ENCODE measurements at regions not wholly inside any gene's neighbourhood (a gene's known extent, or its start where the extent isn't known, plus 50 kb on each side); places are given as distances from the start of the nearest gene placed in this dataset.
"Not testable (repeated sequence)": the region's sequence is repeated elsewhere in the genome, so short reads cannot be mapped to it uniquely, and the experiment has no call there.

- Mint-ChIP-seq H3K27me3 (peaks cover 3% of the 10 kb centered on the region), H3K9me3 (ENCODE audit: low read depth) (no peaks in the 10 kb centered on the region), H3K36me3 (no peaks in the 10 kb centered on the region), H3K27ac (no peak overlapping the region), H3K4me1 (ENCODE audit: low read depth) (no peaks in the 10 kb centered on the region), H3K4me3 (no peak overlapping the region)
Measured at GRCh38 chr1:9466780-9467758, 72.2 kb upstream of the SLC25A33 start.

- H3K27ac Mint-ChIP-seq; H3K4me3 Mint-ChIP-seq; H3K9me3 Mint-ChIP-seq (ENCODE audit: low read depth); H3K27me3 Mint-ChIP-seq; H3K4me1 Mint-ChIP-seq (ENCODE audit: low read depth); H3K36me3 Mint-ChIP-seq: not testable (repeated sequence)
Measured at GRCh38 chr1:9469882-9470281, 69.4 kb upstream of the SLC25A33 start.

- no peak overlapping the region for H3K4me3 Mint-ChIP-seq
- H3K9me3 Mint-ChIP-seq (ENCODE audit: low read depth): no peaks in the 10 kb centered on the region
- H3K36me3 Mint-ChIP-seq: no peaks in the 10 kb centered on the region
- no peak overlapping the region for H3K27ac Mint-ChIP-seq
- no peaks in the 10 kb centered on the region for H3K4me1 Mint-ChIP-seq (ENCODE audit: low read depth)
- peaks cover 5% of the 10 kb centered on the region for H3K27me3 Mint-ChIP-seq
Measured at GRCh38 chr1:9471679-9472078, 67.6 kb upstream of the SLC25A33 start.

- Mint-ChIP-seq H3K36me3 (no peaks in the 10 kb centered on the region), H3K4me1 (ENCODE audit: low read depth) (no peaks in the 10 kb centered on the region), H3K9me3 (ENCODE audit: low read depth) (no peaks in the 10 kb centered on the region), H3K27ac (no peak overlapping the region), H3K4me3 (no peak overlapping the region), H3K27me3 (peaks cover 4% of the 10 kb centered on the region)
Measured at GRCh38 chr1:9472386-9473031, 66.8 kb upstream of the SLC25A33 start.

GRCh38 chr1:9473032-9473807, 66.0 kb upstream of the SLC25A33 start:
- H3K9me3 Mint-ChIP-seq (ENCODE audit: low read depth): no peaks in the 10 kb centered on the region
- no peaks in the 10 kb centered on the region for H3K36me3 Mint-ChIP-seq
- no peak overlapping the region for H3K4me3 Mint-ChIP-seq
- H3K4me1 Mint-ChIP-seq (ENCODE audit: low read depth): no peaks in the 10 kb centered on the region
- H3K27ac Mint-ChIP-seq: no peak overlapping the region
- peaks cover 2% of the 10 kb centered on the region for H3K27me3 Mint-ChIP-seq

GRCh38 chr1:9475061-9475627, 64.1 kb upstream of the SLC25A33 start:
- H3K27ac Mint-ChIP-seq: no peak overlapping the region
- H3K27me3 Mint-ChIP-seq: peaks cover 2% of the 10 kb centered on the region
- H3K4me3 Mint-ChIP-seq: no peak overlapping the region

GRCh38 chr1:9476790-9477463, 62.3 kb upstream of the SLC25A33 start:
- Mint-ChIP-seq H3K9me3 (ENCODE audit: low read depth) (no peaks in the 10 kb centered on the region), H3K36me3 (no peaks in the 10 kb centered on the region), H3K4me1 (ENCODE audit: low read depth) (no peaks in the 10 kb centered on the region), H3K27me3 (peaks cover 5% of the 10 kb centered on the region), H3K27ac (no peak overlapping the region), H3K4me3 (no peak overlapping the region)

More at GRCh38 chr1:9475061-9475627, 64.1 kb upstream of the SLC25A33 start:
- no peaks in the 10 kb centered on the region for H3K4me1 Mint-ChIP-seq (ENCODE audit: low read depth)
- no peaks in the 10 kb centered on the region for H3K9me3 Mint-ChIP-seq (ENCODE audit: low read depth)
- H3K36me3 Mint-ChIP-seq: no peaks in the 10 kb centered on the region

- no peaks in the 10 kb centered on the region for H3K4me1 Mint-ChIP-seq (ENCODE audit: low read depth)
- H3K4me3 Mint-ChIP-seq: no peak overlapping the region
- H3K27ac Mint-ChIP-seq: no peak overlapping the region
- H3K27me3 Mint-ChIP-seq: peaks cover 5% of the 10 kb centered on the region
- no peaks in the 10 kb centered on the region for H3K9me3 Mint-ChIP-seq (ENCODE audit: low read depth)
- H3K36me3 Mint-ChIP-seq: no peaks in the 10 kb centered on the region
Measured at GRCh38 chr1:9477535-9477934, 61.7 kb upstream of the SLC25A33 start.

GRCh38 chr1:9478021-9478420, 61.2 kb upstream of the SLC25A33 start:
- H3K27me3 Mint-ChIP-seq: peaks cover 5% of the 10 kb centered on the region
- no peaks in the 10 kb centered on the region for H3K4me1 Mint-ChIP-seq (ENCODE audit: low read depth)
- H3K9me3 Mint-ChIP-seq (ENCODE audit: low read depth): no peaks in the 10 kb centered on the region

GRCh38 chr1:9481048-9481447, 58.2 kb upstream of the SLC25A33 start:
- no peaks in the 10 kb centered on the region for H3K4me1 Mint-ChIP-seq (ENCODE audit: low read depth)
- no peaks in the 10 kb centered on the region for H3K9me3 Mint-ChIP-seq (ENCODE audit: low read depth)
- H3K27ac Mint-ChIP-seq: no peak overlapping the region
- H3K36me3 Mint-ChIP-seq: no peaks in the 10 kb centered on the region
- H3K27me3 Mint-ChIP-seq: peaks cover 5% of the 10 kb centered on the region
- H3K4me3 Mint-ChIP-seq: no peak overlapping the region

More at GRCh38 chr1:9478021-9478420, 61.2 kb upstream of the SLC25A33 start:
- no peak overlapping the region for H3K27ac Mint-ChIP-seq
- H3K4me3 Mint-ChIP-seq: no peak overlapping the region
- no peaks in the 10 kb centered on the region for H3K36me3 Mint-ChIP-seq

GRCh38 chr1:9482403-9482802, 56.9 kb upstream of the SLC25A33 start:
- no peaks in the 10 kb centered on the region for H3K4me1 Mint-ChIP-seq (ENCODE audit: low read depth)
- no peaks in the 10 kb centered on the region for H3K36me3 Mint-ChIP-seq
- no peak overlapping the region for H3K27ac Mint-ChIP-seq
- peaks cover 3% of the 10 kb centered on the region for H3K27me3 Mint-ChIP-seq
- H3K9me3 Mint-ChIP-seq (ENCODE audit: low read depth): no peaks in the 10 kb centered on the region
- H3K4me3 Mint-ChIP-seq: no peak overlapping the region

GRCh38 chr1:9482816-9483572, 56.3 kb upstream of the SLC25A33 start:
- Mint-ChIP-seq H3K36me3 (no peaks in the 10 kb centered on the region), H3K27me3 (peaks cover 3% of the 10 kb centered on the region), H3K27ac (no peak overlapping the region), H3K4me3 (no peak overlapping the region), H3K9me3 (ENCODE audit: low read depth) (no peaks in the 10 kb centered on the region), H3K4me1 (ENCODE audit: low read depth) (no peaks in the 10 kb centered on the region)

GRCh38 chr1:9486466-9487140, 52.7 kb upstream of the SLC25A33 start:
- H3K27me3 Mint-ChIP-seq: peaks cover 3% of the 10 kb centered on the region
- no peaks in the 10 kb centered on the region for H3K9me3 Mint-ChIP-seq (ENCODE audit: low read depth)
- no peak overlapping the region for H3K4me3 Mint-ChIP-seq
- no peaks in the 10 kb centered on the region for H3K4me1 Mint-ChIP-seq (ENCODE audit: low read depth)
- H3K27ac Mint-ChIP-seq: no peak overlapping the region
- no peaks in the 10 kb centered on the region for H3K36me3 Mint-ChIP-seq
